ENCODE measurements at regions not wholly inside any gene's neighbourhood (a gene's known extent, or its start where the extent isn't known, plus 50 kb on each side); places are given as distances from the start of the nearest gene placed in this dataset.

GRCh38 chr5:116864157-116864837 lies 289.7 kb upstream of the SEMA6A start:
- H3K36me3 ChIP-seq (ENCODE audit: control insufficient read depth in 4 of 4, insufficient read depth in 4 of 4, low read length in 4 of 4), result no peaks in the 10 kb centered on the region
- TF ChIP-seq CTCF (IDR thresholded peaks at IDR 0.05; ENCODE audit: control extremely low read depth, extremely low read depth), result no peak
- H3K9me3 ChIP-seq (ENCODE audit: control insufficient read depth in 4 of 4, insufficient read depth in 3 of 4, low read length in 3 of 4), result no peaks in the 10 kb centered on the region
- DNase-seq (no peak), ATAC-seq (ENCODE audit: insufficient read depth, low FRiP score) (no peak)
- peaks cover 0 to 2% (median 0%) of the 10 kb centered on the region in 5 donors for H3K4me1 ChIP-seq (ENCODE audit: control insufficient read depth in 5 of 5, insufficient read depth in 5 of 5, low read length in 5 of 5)
- H3K4me3 ChIP-seq, result no peak overlapping the region
- no peak overlapping the region for H3K27ac ChIP-seq (ENCODE audit: low read depth in 1 of 2, low read length in 1 of 2)
- no peaks in the 10 kb centered on the region for H3K27me3 ChIP-seq (ENCODE audit: control insufficient read depth in 3 of 3, insufficient read depth in 3 of 3, low read length in 2 of 3)
- 56 to 57% methylated on average over 9 of the region's 9 CpGs for WGBS, 2 donors
- no peak overlapping the region for H3K9ac ChIP-seq (ENCODE audit: insufficient read depth in 1 of 2, low read length in 2 of 2)

GRCh38 chr5:116862632-116863455 lies 288.2 kb upstream of the SEMA6A start:
- H3K9ac ChIP-seq (ENCODE audit: insufficient read depth in 1 of 2, low read length in 2 of 2), result no peak overlapping the region
- no peak for TF ChIP-seq CTCF (IDR thresholded peaks at IDR 0.05; ENCODE audit: control extremely low read depth, extremely low read depth)
- DNase-seq (no peak), ATAC-seq (ENCODE audit: insufficient read depth, low FRiP score) (no peak)
- no peak overlapping the region for H3K27ac ChIP-seq (ENCODE audit: low read depth in 1 of 2, low read length in 1 of 2)
- H3K27me3 ChIP-seq (ENCODE audit: control insufficient read depth in 3 of 3, insufficient read depth in 3 of 3, low read length in 2 of 3), result no peaks in the 10 kb centered on the region
- no peak overlapping the region for H3K4me3 ChIP-seq
- no peaks in the 10 kb centered on the region for H3K9me3 ChIP-seq (ENCODE audit: control insufficient read depth in 4 of 4, insufficient read depth in 3 of 4, low read length in 3 of 4)
- WGBS, 2 donors, result 68 to 72% methylated on average over 10 of the region's 10 CpGs
- no peaks in the 10 kb centered on the region for H3K36me3 ChIP-seq (ENCODE audit: control insufficient read depth in 4 of 4, insufficient read depth in 4 of 4, low read length in 4 of 4)
- peaks cover 0 to 2% (median 0%) of the 10 kb centered on the region in 5 donors for H3K4me1 ChIP-seq (ENCODE audit: control insufficient read depth in 5 of 5, insufficient read depth in 5 of 5, low read length in 5 of 5)

- H3K27ac ChIP-seq (ENCODE audit: low read depth in 1 of 2, low read length in 1 of 2), result no peak overlapping the region
- no peaks in the 10 kb centered on the region for H3K9me3 ChIP-seq (ENCODE audit: control insufficient read depth in 4 of 4, insufficient read depth in 3 of 4, low read length in 3 of 4)
- WGBS, 2 donors, result 86% methylated on average over 2 of the region's 2 CpGs
- peaks cover 0 to 2% (median 0%) of the 10 kb centered on the region in 5 donors for H3K4me1 ChIP-seq (ENCODE audit: control insufficient read depth in 5 of 5, insufficient read depth in 5 of 5, low read length in 5 of 5)
- no peaks in the 10 kb centered on the region for H3K36me3 ChIP-seq (ENCODE audit: control insufficient read depth in 4 of 4, insufficient read depth in 4 of 4, low read length in 4 of 4)
- no peak for DNase-seq
- no peak for TF ChIP-seq CTCF (IDR thresholded peaks at IDR 0.05; ENCODE audit: control extremely low read depth, extremely low read depth)
- no peak for ATAC-seq (ENCODE audit: insufficient read depth, low FRiP score)
- H3K9ac ChIP-seq (ENCODE audit: insufficient read depth in 1 of 2, low read length in 2 of 2), result no peak overlapping the region
- H3K4me3 ChIP-seq, result no peak overlapping the region
- no peaks in the 10 kb centered on the region for H3K27me3 ChIP-seq (ENCODE audit: control insufficient read depth in 3 of 3, insufficient read depth in 3 of 3, low read length in 2 of 3)
Observed at GRCh38 chr5:116861666-116862065, 287.0 kb upstream of the SEMA6A start.
